H54 (cell line): ENCODE measurements at regions not wholly inside any gene's neighbourhood (a gene's known extent, or its start where the extent isn't known, plus 50 kb on each side); places are given as distances from the start of the nearest gene placed in this dataset.

ENCODE experiments used
- DNase-seq: peaks from one replicate; pipeline ENCODE4 v3.0.0; 2011; ENCODE audit warnings: low spot score, mixed read lengths; ENCODE audit not compliant: insufficient read length
- FAIRE-seq: peaks from 3 replicates; lab custom pipeline; 2011; peaks lifted over from hg19 to GRCh38; lab: Jason Lieb, UNC
- POLR2A ChIP-seq: IDR thresholded peaks from 2 replicates; pipeline ENCODE4 v1.6.1; 2011; ENCODE audit warnings: low read depth, mild to moderate bottlenecking, low read length

DNA sequence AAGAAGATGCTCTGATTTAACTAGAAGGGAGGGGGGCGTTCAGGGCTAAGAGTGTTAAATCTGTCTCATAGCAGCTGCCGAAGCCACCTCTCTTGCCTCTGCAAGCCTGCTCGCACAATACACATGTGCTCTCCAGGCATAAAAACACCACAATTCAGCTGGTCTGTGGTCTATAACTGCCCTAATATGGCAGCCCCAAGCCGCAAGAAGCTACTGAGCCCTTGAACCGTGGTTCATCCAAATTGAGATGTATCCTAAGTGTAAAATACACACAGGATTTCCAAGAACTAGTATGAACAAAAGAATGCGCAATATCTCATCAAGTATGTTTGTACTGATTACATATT is 70.8 kb upstream of the FGFR2 start:
- TF ChIP-seq POLR2A, result no peak
- FAIRE-seq (no peak), DNase-seq (no peak)

DNA sequence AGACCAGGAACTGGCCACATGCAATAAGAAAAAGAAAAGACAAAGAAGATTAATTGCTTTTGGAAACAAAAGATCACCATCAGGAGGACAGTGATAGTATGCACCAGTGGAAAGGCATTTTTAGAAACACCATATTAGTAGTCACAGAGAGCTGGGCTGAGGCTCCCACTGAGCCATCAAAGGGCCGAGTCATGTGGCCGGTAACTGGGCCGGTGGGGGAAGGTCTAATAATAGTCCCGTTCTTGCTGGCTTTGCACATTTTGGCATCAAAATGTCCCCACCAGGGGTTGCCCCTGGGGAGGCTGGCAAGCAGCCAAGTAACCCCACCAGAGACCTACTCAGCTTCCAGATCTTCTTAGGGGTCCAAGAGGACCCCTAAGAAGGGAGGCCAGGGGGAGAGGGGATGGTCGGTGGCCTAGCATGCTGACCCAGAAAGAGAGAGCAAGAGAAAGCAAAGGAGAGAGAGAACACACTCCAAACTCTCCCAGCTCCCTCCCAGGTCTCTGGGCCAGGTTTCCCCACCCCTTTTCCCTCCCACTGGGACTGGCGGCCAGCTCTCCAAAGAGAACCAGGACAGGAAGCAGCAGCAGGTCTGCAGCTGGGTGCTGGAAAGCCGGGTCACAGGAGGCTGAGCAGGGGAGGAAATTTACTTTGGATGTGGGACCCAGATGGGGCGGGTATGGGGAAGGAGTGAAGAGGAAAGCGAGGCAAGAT is 70.2 kb upstream of the FGFR2 start:
- DNase-seq, result peak; percentile 26
- FAIRE-seq, result no peak
- no peak for TF ChIP-seq POLR2A

DNA sequence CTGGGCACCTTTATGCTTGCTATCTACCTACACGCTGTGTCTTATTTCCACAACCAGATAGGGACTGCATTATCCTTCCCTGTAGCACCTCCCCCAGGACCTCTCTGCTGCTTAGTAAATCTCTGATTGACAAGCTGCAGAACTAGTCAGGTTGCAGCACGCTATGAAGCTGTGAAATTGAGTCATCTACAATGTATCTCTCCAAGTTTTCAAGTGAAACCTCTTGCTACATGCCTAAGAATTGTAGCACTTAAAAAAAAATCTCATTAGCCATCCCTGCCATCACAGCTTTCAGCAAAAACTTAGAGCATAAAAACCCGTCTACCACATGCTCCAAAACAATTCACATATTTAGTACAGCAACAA is 69.7 kb upstream of the FGFR2 start:
- DNase-seq, result no peak
- no peak for FAIRE-seq
- TF ChIP-seq POLR2A, result no peak

DNA sequence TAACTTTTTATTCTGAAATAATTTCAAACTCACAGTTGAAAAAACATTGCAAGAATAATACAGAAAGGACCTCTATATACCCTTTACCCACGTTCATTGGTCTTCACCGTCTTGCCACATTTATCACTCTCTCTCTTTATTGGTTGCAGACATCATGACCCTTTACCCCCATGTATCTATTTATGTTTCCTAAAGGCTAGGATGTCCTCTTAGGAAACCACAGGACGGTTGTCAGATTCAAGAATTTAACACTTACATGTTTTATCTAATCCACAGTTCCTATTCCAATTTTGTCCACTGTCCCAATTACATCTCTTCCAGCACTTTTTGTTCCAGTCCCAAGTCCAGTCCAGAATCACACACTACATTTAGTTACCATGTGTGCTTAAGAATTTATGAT is 67.6 kb upstream of the FGFR2 start:
- no peak for TF ChIP-seq POLR2A
- FAIRE-seq (no peak), DNase-seq (no peak)

DNA sequence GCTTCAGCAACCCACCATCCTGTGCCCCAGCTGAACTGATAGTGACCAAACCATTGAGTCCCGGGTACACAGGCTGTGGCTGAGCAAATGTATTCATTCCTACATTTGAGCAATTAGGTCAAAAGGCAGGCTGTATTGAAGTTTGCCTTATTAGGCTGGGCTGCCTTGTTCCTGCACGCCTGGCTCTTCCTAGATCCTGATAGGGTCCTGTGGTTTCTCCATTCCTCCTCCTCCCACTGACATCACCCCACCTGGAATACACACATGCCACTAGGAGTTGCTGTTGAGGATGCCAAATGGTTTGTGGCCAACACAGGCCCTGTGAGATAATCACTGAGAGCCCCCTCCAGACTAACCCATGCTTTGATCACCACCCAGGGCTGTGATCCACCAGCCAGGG is 66.4 kb upstream of the FGFR2 start:
- DNase-seq, result no peak
- TF ChIP-seq POLR2A, result no peak
- FAIRE-seq, result no peak

DNA sequence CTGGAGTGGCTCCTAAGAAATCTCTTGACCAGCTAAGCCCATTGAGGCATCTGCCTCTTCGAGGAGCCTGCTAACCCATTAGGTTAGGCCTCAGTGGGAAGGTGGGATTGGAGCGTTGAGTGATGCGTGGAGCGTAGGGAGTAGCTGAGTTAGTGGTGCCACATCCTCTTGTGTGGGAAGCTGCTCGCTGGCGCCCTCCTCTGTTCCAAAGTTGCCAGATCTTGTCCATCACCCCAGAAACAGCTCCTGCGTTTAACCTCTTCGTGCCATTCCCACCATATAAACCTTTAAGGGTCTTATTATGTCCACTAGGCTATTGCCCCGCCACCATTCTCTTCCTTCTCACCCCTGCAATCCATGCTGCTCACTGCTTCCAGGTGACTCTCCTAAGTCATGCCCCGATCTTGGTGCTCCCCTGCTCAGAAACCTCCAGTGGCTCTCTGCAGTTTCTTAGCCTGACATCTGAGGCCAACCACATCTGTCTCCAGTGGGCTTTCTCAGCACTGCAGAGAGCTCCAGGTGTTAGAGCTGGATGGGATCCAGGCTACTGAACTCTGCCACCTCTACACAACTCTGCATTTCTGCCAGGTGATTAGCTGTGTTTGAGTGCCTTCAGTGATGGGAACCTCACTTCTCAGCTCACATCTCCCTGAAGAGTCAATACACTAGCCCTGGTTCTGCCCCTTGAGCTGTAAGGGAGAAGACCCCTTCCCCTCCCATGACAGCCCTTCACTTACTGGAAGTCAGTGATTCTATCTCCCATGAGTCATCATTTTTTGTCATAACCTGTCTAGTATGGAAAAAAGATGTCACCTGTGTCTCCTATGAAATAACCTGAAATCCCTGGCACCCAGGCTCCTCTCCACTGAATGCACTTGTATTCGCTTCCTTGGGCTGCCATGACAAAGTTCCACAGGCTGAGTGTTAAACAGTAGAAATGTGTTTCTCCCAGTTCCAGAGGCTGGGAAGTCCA is 65.0 kb upstream of the FGFR2 start:
- DNase-seq, result peak; percentile 14
- no peak for TF ChIP-seq POLR2A
- FAIRE-seq, result no peak

DNA sequence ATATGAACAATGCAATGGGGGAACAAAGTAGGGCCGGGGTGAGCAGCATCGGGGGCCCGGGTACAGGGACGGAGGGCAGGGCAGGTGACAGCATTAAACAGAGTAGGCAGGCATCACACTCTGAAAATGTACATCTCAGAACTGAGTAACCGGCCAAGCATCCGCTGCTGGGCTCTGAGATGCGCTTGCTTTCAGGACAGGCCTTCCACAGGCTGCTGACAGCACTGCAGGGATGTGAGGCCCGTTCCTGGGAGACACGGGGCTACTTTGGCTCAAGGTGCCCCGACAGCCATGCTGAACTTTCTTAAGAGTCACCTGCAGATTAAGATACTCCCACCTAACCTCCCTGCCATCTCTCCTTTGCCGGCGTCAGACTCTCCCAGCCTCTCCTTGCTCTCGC is 64.3 kb upstream of the FGFR2 start:
- FAIRE-seq, result no peak

DNA sequence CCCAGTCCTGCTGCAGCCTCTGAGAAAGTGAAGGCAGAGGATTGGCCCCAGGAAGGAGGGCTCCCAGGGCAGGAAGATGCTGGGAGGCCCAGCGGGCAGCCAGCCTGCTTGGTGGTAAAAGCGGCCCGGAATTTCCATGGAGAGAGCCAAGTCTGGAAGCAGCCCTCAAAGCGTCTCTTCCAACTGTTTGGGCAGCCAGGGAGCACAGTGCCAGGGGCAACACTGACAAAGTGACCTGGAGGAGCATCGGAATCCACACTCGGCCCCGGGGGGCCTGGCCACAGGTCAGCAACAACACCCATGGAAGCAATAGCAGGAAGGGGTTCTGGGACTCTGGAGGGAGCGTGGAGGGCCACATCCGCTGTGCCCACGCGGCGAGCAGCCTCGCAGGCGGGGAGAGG is 63.2 kb upstream of the FGFR2 start:
- DNase-seq (no peak), FAIRE-seq (no peak)
- TF ChIP-seq POLR2A, result no peak

More for the DNA sequence above, 64.3 kb upstream of the FGFR2 start:
- no peak for TF ChIP-seq POLR2A
- no peak for DNase-seq

DNA sequence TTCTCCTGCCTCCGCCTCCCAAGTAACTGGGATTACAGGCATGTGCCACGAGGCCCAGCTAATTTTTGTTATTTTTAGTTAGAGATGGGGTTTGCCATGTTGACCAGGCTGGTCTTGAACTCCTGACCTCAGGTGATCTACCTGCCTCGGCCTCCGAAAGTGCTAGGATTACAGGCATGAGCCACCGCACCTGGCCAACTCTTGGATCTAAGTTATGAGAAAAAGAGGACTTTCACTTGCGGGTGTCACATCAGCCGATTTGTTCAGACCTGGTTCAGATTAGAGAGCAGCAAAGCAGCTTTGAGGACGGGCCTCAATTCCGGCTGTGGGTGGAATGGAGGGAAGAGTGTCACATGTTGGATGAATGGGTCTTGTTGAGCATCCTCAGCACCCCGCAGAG is 61.0 kb upstream of the FGFR2 start:
- TF ChIP-seq POLR2A, result no peak
- FAIRE-seq (no peak), DNase-seq (no peak)

DNA sequence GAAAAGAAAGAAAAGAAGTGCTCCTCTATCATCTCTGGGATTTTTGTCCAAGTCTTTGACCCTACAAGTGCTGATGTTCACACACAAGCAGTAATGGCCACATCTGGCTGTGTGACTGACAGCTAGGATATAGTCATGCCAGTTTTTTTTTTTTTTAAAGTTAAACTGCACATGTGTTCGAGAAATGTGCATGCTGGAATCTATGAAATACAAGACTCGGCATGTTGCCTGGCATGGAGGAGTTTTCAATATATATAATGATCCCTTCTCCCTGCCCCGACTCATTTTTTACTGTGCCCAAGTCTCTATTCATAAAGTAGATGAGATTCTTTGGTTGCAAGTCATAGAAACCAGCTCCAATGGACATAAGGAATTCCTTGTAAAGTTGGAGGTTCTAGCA is 60.4 kb upstream of the FGFR2 start:
- FAIRE-seq (no peak), DNase-seq (no peak)
- no peak for TF ChIP-seq POLR2A

DNA sequence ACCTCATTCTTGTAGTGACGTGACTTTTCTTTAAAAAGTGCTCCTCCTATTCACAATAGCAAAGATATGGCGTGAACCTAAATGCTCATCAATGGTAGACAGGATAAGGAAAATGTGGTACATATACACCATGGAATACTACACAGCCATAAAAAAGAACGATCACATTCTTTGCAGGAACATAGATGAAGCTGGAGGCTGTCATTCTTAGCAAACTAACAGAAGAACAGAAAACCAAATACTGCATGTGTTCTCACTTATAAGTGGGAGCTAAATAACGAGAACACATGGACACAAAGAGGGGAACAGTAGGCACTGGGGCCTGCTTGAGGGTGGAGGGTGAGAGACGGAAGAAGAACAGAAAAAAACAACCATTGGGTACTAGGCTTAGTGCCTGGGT is 59.9 kb upstream of the FGFR2 start:
- no peak for DNase-seq
- no peak for TF ChIP-seq POLR2A
- no peak for FAIRE-seq

DNA sequence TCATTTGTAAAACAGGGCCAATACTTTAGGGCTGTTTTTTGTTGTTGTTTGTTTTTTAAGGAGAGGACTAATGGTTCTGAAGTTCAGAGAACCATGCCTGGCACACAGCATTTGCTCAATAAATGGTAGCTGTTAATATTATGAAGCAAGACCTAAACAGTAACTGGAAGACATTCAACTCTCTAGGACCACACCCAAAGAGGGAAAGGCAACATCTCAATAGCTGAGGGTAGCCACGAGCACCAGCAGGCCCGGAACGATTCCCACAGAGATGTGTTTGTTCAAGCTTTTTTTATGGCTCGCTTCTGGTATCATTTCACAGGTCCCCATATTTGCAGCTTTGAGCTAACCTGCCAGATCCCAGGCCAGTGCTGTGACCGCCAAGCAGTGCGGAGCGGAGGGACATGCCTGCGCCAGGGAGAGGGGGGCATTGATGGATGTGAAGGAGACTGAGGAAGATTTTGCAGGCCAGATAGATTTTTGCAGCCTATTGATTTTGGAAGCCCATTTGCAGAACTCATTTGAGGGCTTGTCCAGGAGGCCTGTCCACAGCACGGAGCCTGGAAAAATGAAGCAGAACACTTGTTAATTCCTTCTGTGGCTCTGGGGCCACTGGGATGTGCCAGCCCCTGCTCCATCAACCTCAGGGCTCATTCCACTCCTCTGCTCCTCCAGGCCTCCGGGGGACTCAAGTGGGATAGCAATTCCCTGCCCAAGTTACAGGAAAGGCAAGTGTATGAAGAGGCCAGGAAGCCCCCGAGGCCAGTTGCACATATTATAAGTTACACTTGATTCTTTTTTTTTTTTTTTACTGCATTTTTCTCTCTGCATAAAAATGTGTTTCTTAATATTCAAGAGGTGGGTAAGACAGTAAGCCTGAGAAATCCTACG is 57.3 kb upstream of the FGFR2 start:
- TF ChIP-seq POLR2A, result no peak
- FAIRE-seq, result no peak

DNA sequence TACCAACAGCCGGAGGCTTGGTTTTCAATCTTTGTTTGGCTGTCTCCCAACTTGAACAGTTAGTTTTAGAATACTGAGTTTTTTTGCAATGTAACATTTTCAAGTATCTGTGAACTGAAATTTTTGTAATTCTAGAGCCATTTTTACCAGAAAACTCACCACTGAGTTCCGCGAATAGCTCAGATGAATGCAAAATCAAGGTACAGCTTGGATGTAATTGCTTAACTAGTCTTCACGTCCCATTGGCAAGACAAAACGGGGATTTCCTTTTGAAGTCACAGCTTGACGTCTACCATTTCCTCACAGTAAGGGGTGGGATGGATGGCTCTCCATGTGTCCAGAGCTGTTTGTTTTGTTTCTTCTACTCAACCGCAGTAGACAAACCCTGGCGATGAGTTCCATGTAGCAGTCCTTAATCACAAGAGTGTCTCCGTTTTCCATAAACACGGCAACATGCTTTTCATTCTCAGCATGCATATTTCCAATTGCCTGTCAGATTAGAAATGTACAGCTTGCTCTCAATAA is 55.8 kb upstream of the FGFR2 start:
- DNase-seq (no peak), FAIRE-seq (no peak)
- no peak for TF ChIP-seq POLR2A

More for the DNA sequence above, 57.3 kb upstream of the FGFR2 start:
- DNase-seq, result no peak

DNA sequence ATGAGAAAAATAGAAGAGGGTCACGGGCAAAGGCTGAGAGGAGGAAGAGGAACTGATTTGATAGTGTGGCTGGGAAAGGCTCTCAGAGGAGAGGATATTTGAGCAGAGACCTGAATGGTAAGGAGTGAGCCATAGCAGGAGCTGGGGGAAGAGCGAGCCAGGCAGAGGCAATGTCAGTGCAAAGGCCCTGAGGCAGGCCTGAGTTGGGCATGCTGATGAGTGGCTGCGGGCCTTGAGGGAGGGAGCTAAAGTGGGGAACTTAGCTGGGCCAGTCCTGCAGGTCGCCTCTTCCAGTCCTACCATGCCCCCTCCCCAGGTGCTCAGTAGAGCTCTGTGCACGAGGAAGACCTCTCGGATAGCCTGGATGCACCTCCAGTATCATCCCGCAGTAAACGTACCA is 55.4 kb upstream of the FGFR2 start:
- FAIRE-seq, result no peak
- TF ChIP-seq POLR2A, result no peak
- DNase-seq, result no peak
